ENCODE measurements at regions not wholly inside any gene's neighbourhood (a gene's known extent, or its start where the extent isn't known, plus 50 kb on each side); places are given as distances from the start of the nearest gene placed in this dataset.

DNA sequence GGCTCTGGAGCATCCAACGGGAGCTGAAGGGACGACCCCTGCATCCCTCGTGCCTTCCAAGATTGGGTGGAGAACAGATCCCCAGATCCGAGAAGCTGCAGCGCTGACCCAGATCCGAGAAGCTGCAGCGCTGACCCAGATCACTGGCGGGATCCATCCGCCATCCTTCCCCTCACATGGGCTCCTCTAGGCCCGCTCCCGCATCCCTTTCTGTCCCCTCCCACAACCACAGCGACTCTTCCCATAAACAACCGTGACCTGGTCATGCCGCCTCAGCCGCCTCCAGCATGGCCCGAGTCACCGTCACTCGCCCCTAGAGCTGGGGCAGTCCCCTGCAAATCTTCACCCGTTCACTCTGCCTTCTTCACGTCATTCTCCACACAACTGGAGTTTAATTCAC lies 124.9 kb downstream of the UTP18 start:
- TF ChIP-seq, protein P1, sequence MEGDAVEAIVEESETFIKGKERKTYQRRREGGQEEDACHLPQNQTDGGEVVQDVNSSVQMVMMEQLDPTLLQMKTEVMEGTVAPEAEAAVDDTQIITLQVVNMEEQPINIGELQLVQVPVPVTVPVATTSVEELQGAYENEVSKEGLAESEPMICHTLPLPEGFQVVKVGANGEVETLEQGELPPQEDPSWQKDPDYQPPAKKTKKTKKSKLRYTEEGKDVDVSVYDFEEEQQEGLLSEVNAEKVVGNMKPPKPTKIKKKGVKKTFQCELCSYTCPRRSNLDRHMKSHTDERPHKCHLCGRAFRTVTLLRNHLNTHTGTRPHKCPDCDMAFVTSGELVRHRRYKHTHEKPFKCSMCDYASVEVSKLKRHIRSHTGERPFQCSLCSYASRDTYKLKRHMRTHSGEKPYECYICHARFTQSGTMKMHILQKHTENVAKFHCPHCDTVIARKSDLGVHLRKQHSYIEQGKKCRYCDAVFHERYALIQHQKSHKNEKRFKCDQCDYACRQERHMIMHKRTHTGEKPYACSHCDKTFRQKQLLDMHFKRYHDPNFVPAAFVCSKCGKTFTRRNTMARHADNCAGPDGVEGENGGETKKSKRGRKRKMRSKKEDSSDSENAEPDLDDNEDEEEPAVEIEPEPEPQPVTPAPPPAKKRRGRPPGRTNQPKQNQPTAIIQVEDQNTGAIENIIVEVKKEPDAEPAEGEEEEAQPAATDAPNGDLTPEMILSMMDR (IDR thresholded peaks at IDR 0.05; ENCODE audit: low read depth, low read length) = no peak

DNA sequence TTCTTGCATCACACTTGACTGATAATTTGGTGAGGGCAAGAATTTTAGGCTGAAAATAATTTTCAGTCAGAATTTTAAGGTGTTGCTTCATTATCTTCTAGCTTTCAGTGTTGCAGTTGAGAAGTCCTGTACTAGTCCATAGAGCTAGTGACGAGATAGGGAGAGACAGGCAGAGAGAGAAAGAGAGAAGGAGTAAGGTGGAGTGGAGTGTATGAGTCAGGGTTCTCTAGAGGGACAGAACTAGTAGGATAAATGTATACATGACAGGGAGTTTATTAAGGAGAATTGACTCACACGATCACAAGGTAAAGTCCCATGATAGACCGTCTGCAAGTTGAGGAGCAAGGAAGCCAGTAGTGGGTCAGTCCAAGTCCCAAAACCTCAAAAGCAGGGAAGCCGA lies 127.2 kb downstream of the UTP18 start:
- no peak overlapping the region for H3K4me3 ChIP-seq (replicated peaks in 1 of 2; ENCODE audit: low read depth in 2 of 2, low read length in 2 of 2)
- TF ChIP-seq, protein P1 (IDR thresholded peaks at IDR 0.05; ENCODE audit: low read depth, low read length) = no peak
- DNase-seq (ENCODE audit: low read depth in 2 of 2) = no peak

More for the DNA sequence above, 124.9 kb downstream of the UTP18 start:
- no peak for DNase-seq (ENCODE audit: low read depth in 2 of 2)
- no peak overlapping the region for H3K4me3 ChIP-seq (replicated peaks in 1 of 2; ENCODE audit: low read depth in 2 of 2, low read length in 2 of 2)

DNA sequence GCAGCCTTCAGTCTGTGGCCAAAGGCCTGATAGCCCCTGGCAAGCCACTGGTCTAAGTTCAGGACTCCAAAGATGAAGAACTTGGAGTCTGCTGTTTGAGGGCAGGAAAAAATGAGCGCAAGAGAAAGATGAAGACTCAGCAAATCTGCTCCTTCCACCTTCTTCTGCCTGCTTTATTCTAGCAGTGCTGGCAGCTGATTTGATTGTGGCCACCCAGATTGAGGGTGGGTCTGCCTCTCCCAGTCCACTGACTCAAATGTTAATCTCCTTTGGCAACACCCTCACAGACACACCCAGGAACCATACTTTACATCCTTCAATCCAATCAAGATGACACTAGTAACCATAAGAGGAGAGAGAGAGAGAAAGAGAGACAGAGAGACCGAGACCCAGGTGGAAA lies 127.6 kb downstream of the UTP18 start:
- DNase-seq (ENCODE audit: low read depth in 2 of 2) = no peak
- TF ChIP-seq, protein P1 (IDR thresholded peaks at IDR 0.05; ENCODE audit: low read depth, low read length) = no peak
- H3K4me3 ChIP-seq (replicated peaks in 1 of 2; ENCODE audit: low read depth in 2 of 2, low read length in 2 of 2) = no peak overlapping the region

DNA sequence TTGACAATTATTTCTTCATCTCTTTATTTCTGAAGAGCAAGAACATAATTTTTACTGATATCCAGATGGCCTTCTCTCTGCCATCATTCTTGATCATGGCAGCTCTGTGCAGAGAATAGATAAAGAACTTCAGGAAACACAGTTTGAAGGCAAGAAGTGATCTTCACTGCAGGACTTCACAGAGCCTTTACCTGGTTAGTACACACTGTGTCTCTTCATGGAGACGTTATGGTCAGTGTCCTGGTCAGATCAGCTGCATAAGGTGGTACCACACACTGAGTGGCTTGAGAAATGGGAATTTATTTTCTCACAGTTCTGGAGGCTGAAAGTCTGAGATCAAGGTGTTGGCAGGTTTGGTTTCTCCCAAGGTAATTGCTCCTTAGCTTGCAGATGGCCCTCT lies 129.5 kb downstream of the UTP18 start:
- no peak for DNase-seq (ENCODE audit: low read depth in 2 of 2)
- TF ChIP-seq, protein P1 (IDR thresholded peaks at IDR 0.05; ENCODE audit: low read depth, low read length) = no peak

DNA sequence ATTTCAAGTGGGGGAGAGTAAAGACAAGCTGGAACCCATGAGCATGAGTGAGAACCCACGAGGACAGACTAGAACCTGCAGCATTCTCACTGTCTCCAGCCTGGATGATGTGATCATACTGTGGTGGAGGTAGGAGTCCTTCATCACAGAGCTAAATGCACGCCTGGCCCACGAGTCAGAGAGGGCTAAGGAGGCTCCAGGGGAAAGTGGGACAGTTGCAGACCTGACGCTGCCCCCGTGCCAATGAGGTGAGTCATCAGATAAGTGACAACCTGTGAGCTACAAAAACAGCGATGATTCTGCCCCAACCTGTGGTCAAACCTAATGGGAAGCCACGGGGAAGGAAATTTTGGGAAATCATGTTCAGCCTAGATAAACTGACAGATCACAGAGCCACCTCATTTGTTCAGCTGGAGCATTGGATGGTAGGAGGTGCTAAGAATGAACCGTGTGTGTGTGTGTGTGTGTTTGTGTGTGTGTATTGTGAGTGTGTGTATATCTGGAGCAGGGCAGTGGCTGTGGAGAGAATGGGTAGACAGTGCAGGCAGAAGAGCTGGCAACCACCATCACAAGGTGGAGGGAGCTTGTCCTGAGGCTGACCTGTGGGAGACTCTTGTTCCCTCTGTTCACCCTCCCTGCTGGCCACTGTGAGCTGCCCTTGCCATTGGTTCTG lies 131.8 kb downstream of the UTP18 start:
- H3K4me3 ChIP-seq (replicated peaks in 1 of 2; ENCODE audit: low read depth in 2 of 2, low read length in 2 of 2) = no peak overlapping the region
- no peak for DNase-seq (ENCODE audit: low read depth in 2 of 2)
- TF ChIP-seq, protein P1 (IDR thresholded peaks at IDR 0.05; ENCODE audit: low read depth, low read length) = no peak

More for the DNA sequence above, 129.5 kb downstream of the UTP18 start:
- H3K4me3 ChIP-seq (replicated peaks in 1 of 2; ENCODE audit: low read depth in 2 of 2, low read length in 2 of 2) = no peak overlapping the region

DNA sequence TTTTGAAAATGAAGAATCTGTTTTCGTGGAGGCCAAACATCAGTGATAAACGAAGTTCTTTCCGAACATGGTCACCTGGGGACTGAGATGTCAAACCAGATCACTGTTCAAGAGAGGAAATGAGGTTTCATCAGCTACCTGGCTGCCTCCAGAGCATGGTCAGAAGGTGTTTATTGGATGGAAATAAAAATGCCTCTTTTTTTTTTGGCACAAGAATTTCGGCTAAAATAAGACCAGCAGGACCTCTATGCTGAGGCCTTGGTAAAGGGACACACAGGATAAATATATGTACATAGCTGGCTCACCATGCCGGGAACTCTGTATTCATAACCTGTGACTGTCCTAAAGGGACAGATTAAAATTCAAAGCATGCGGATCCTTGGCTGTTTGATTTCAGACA lies 135.3 kb downstream of the UTP18 start:
- H3K4me3 ChIP-seq (replicated peaks in 1 of 2; ENCODE audit: low read depth in 2 of 2, low read length in 2 of 2) = no peak overlapping the region
- no peak for DNase-seq (ENCODE audit: low read depth in 2 of 2)
- TF ChIP-seq, protein P1 (IDR thresholded peaks at IDR 0.05; ENCODE audit: low read depth, low read length) = no peak

All from cardiac fibroblast (primary cell).